Globus pallidus (tissue), 1 donor: ENCODE measurements at regions not wholly inside any gene's neighbourhood (a gene's known extent, or its start where the extent isn't known, plus 50 kb on each side); places are given as distances from the start of the nearest gene placed in this dataset.
"Not testable (repeated sequence)": the region's sequence is repeated elsewhere in the genome, so short reads cannot be mapped to it uniquely, and the experiment has no call there.

Experiments
- DNase-seq: peaks from one replicate; pipeline ENCODE4 v3.0.0-alpha.2; 2015; ENCODE audit warnings: low spot score

GRCh38 chr2:192615105-192615504 lies 420.4 kb upstream of the TMEFF2 start:
- no peak for DNase-seq

GRCh38 chr2:192604295-192604694 lies 409.6 kb upstream of the TMEFF2 start:
- no peak for DNase-seq

- DNase-seq: not testable (repeated sequence)
These were observed 403.9 kb upstream of the TMEFF2 start for GRCh38 chr2:192598649-192599048.

- DNase-seq: no peak
These were observed 398.8 kb upstream of the TMEFF2 start for GRCh38 chr2:192593561-192593960.

DNA sequence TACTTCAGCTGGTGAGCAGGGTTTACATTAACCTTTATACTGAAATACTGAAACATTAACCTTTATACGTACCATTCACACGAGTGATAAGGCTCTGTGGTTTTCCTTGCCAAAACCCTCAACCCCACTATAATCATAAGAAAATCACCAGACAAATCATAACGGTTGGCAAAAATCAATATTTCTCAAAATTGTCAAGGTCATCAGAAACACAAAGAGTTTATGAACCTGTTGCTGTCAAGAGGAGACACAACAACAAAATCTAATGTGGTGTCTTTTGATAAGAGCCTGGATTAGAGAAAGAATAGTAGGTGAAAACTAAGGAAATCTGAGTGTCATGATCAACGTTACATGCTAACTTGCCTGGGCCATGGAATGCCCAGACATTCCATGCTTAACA lies 396.9 kb upstream of the TMEFF2 start:
- DNase-seq: no peak

GRCh38 chr2:192585418-192585817 lies 390.7 kb upstream of the TMEFF2 start:
- DNase-seq: no peak

- DNase-seq: no peak
These were observed 390.2 kb upstream of the TMEFF2 start for GRCh38 chr2:192584976-192585375.

DNA sequence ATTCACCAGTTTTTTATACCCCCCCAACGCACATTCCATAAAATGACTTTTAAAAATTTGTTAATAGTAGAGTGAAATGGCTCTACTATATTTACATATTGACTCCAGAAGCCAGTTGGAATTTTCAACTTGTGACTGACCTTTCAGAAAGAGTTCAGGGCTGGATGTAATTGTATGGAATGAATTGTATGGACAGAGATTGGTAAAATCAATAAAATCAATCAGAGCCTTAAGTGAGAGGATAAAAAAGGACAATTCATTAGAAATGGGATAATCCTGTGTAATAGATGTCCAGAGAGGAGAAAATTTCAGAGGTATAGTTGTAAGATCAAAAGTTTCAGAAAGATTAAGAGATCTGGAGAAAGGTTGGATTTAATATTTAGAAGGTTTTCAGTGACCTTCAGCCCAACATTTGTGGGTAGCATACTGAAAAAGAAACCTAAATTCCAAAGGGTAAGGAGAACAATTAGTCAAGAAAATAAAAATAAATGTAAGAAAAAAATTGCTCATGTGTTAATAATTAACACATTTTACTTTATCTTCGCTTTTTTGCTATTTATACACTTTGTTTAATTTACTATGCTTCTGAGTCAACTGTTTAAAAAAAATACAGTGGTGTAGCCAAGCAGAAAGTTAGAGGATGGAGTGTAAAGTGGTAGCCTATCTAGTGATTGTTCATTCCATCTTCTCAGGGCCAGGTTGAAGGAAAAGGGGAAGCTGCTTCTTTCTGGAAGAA lies 385.4 kb upstream of the TMEFF2 start:
- DNase-seq: no peak

GRCh38 chr2:192578780-192579179 lies 384.0 kb upstream of the TMEFF2 start:
- DNase-seq: no peak

DNA sequence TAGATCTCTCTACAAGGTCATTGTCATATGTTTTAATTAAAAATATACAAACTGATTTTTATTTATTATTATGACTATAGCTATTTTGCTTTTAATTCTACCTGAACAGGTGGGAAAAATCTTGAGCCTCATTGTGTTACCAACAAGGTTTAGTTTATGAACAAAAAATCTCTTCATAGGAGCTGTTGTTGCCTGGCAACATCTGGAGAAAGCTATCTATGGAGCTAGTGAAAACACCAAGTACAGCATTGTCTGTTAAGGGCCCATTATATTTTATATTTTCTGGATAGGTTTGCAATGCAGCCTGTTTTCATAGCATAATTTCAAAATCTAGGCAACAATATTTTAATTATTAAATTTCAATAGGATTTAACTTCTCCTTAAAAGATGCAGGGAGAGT lies 383.0 kb upstream of the TMEFF2 start:
- no peak for DNase-seq

GRCh38 chr2:192574552-192574951 lies 379.8 kb upstream of the TMEFF2 start:
- DNase-seq: no peak

DNA sequence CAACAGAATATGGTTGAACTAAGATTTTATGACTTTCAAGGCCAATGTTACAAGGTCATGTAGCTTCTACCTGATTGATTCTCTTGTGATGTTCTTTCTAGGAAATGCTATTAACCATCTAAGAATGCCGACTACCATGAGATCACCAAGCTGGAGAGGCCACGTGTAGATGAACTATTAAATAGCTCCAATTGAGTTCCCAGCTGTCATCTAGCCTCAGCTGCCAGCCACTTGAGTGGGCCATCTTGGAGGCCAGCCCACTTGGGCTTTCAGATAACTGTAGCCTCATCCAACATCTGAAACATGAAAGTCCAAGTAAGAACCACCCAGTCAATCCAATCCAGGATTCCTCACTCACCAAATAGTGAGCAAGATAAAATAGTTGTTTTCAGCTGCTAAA lies 376.9 kb upstream of the TMEFF2 start:
- no peak for DNase-seq

DNA sequence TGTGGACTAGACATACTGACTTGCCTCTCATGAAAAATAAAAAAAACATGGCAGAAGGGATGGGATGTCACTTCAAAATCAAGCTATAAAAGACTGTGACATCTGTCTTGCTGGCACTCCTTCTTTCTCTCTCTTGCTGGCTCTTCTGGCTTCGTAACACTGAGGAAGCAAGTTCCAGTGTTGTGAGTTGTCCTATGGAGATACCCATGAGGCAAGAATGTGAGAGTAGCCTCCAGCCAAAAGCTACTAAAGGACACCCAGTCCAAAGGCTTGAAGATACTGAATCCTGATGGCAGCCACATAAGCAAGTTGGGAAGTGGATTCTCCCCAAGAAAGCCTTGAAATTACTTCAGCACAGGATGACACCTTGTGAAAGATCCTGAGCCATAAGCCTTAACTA lies 376.1 kb upstream of the TMEFF2 start:
- DNase-seq: no peak

DNA sequence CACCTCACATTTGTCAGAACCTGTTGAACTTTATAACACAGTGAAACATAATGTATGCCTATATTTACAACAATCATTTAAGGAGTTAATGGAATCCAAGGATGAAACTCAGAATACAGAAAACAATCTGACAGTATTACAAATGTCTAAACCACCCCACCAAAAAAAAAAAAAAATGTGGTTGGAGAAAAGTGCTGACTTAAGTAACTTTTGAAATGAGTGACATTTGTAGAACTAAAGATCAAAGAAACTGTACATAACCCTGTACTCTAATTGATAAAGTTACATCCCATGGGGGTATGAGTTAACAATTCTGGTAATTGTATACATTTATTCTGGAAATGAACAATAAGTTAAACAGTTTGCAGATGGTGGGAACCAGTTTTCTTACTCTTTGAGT lies 372.1 kb upstream of the TMEFF2 start:
- DNase-seq: no peak

- no peak for DNase-seq
These were observed 365.6 kb upstream of the TMEFF2 start for GRCh38 chr2:192560326-192560725.

- DNase-seq: no peak
These were observed 364.9 kb upstream of the TMEFF2 start for GRCh38 chr2:192559587-192559986.

GRCh38 chr2:192558637-192559036 lies 363.9 kb upstream of the TMEFF2 start:
- DNase-seq: no peak

GRCh38 chr2:192555740-192556139 lies 361.0 kb upstream of the TMEFF2 start:
- no peak for DNase-seq

DNA sequence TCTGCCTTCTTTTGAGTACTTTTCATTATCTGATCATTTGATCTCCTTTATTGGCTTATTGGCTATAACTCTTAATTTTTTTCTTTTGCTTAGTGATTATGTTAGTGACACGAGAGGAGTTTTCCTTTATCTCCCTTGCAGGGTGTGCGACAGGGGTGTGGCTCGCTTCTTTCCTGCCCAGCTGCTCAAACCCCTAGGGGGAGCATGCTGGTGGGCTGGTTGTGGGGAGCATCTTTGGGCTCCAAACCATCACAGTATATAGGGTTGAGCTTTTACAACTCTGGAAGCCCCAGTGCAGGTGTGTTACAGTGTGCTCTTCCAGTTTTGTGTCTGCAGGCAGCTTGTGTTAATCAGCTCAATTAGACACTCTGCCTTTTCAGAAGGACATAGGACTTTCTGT lies 357.0 kb upstream of the TMEFF2 start:
- DNase-seq: no peak

GRCh38 chr2:192546565-192546964 lies 351.8 kb upstream of the TMEFF2 start:
- DNase-seq: no peak

DNA sequence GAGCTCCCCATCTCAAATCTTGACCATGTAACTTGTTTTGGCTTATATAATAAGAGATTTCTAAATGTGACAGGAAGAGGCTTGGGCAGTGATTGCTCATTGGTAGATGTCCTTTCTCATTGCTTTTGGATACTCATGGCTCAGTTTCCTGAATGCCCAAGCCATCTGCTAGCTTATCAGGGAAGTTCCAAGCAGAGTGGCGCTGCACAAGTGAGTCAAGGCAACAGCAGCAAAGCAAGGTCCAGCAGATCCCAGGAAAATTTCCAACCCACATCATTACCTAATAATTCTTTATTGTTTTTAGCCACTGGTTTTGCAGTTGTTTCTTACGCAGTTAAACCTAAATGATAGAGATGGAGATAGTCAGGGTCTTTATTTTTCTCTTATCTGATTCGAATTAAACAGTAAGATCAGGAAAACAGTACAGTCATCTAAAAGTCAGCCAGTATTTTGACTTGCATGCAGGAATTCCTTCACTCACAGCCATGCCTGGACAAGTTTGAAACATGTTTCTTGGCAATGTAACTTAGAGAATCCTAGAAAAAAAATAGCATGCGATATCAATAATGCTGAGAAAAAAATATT lies 349.7 kb upstream of the TMEFF2 start:
- no peak for DNase-seq

GRCh38 chr2:192542148-192543066 lies 347.7 kb upstream of the TMEFF2 start:
- DNase-seq: not testable (repeated sequence)

- no peak for DNase-seq
These were observed 344.6 kb upstream of the TMEFF2 start for GRCh38 chr2:192539306-192539705.
